Thoracic aorta (tissue), 2 donors: ENCODE measurements at regions not wholly inside any gene's neighbourhood (a gene's known extent, or its start where the extent isn't known, plus 50 kb on each side); places are given as distances from the start of the nearest gene placed in this dataset.

Source experiments
- ATAC-seq: fragments of 150-250 bp; one replicate; pipeline ENCODE4 v1.8.0; 2017; ENCODE audit warnings: low read depth; ENCODE audit not compliant: insufficient number of reproducible peaks, low FRiP score
- DNase-seq: peaks from one replicate; pipeline ENCODE4 v3.0.0-alpha.2; 2020; ENCODE audit warnings: low spot score
- H3K27ac ChIP-seq, 2 donors: fragments of 200-600 bp; sonication (generic); 1 replicate in 1 of 2; 2 replicates in 1 of 2; pipeline ENCODE4 v1.5.1; 2016; ENCODE audit warnings: mild to moderate bottlenecking in 2 of 2, moderate library complexity in 2 of 2
- H3K27me3 ChIP-seq: fragments of 200-600 bp; sonication (generic); replicated peaks from 2 replicates; pipeline ENCODE4 v1.6.0; 2016; ENCODE audit warnings: mild to moderate bottlenecking; ENCODE audit not compliant: insufficient read depth
- H3K36me3 ChIP-seq: fragments of 200-600 bp; sonication (generic); one replicate; pipeline ENCODE4 v1.5.1; 2016
- H3K4me1 ChIP-seq, 2 donors: fragments of 200-600 bp; sonication (generic); 1 replicate in 1 of 2; 2 replicates in 1 of 2; pipeline versions ENCODE4 v1.5.1 to v1.6.0; 2016; ENCODE audit warnings: low read depth in 2 of 2, mild to moderate bottlenecking in 1 of 2; ENCODE audit not compliant: control insufficient read depth in 1 of 2
- H3K4me3 ChIP-seq: fragments of 200-600 bp; sonication (generic); 2 replicates; pipeline ENCODE4 v1.5.1; 2016; ENCODE audit warnings: mild to moderate bottlenecking
- H3K9me3 ChIP-seq: fragments of 200-600 bp; sonication (generic); 2 replicates; pipeline ENCODE4 v1.5.1; 2016
- CTCF ChIP-seq: fragments of 200-600 bp; sonication (generic); IDR thresholded peaks from one replicate; pipeline ENCODE4 v1.5.1; 2019; ENCODE audit warnings: antibody characterized with exemption

GRCh38 chr20:57804470-57805250, 94.8 kb upstream of the PMEPA1 start:
- DNase-seq (no peak), ATAC-seq (no peak)
- Histone ChIP-seq H3K4me3 (no peak overlapping the region), H3K36me3 (no peaks in the 10 kb centered on the region), H3K27ac (no peak overlapping the region), H3K27me3 (no peaks in the 10 kb centered on the region), H3K4me1 (no peaks in the 10 kb centered on the region), H3K9me3 (no peaks in the 10 kb centered on the region)
- no peak for TF ChIP-seq CTCF

GRCh38 chr20:57803508-57804005, 93.7 kb upstream of the PMEPA1 start:
- H3K27me3 ChIP-seq, result no peaks in the 10 kb centered on the region
- DNase-seq, result no peak
- no peak for ATAC-seq
- H3K4me1 ChIP-seq, result no peaks in the 10 kb centered on the region
- no peak overlapping the region for H3K27ac ChIP-seq
- no peak overlapping the region for H3K4me3 ChIP-seq
- no peaks in the 10 kb centered on the region for H3K36me3 ChIP-seq
- H3K9me3 ChIP-seq, result no peaks in the 10 kb centered on the region
- TF ChIP-seq CTCF, result no peak

- DNase-seq, result no peak
- TF ChIP-seq CTCF, result no peak
- Histone ChIP-seq H3K9me3 (no peaks in the 10 kb centered on the region), H3K27ac (no peak overlapping the region), H3K4me1 (no peaks in the 10 kb centered on the region), H3K27me3 (no peaks in the 10 kb centered on the region), H3K4me3 (no peak overlapping the region), H3K36me3 (no peaks in the 10 kb centered on the region)
- no peak for ATAC-seq
These were observed 93.1 kb upstream of the PMEPA1 start for GRCh38 chr20:57802765-57803507.

GRCh38 chr20:57801581-57801980, 91.8 kb upstream of the PMEPA1 start:
- Histone ChIP-seq H3K27me3 (no peaks in the 10 kb centered on the region), H3K4me1 (no peaks in the 10 kb centered on the region), H3K36me3 (no peaks in the 10 kb centered on the region), H3K4me3 (no peak overlapping the region), H3K9me3 (no peaks in the 10 kb centered on the region), H3K27ac (no peak overlapping the region)
- no peak for ATAC-seq
- DNase-seq, result no peak
- TF ChIP-seq CTCF, result no peak

GRCh38 chr20:57800791-57801430, 91.1 kb upstream of the PMEPA1 start:
- Histone ChIP-seq H3K4me3 (no peak overlapping the region), H3K4me1 (no peaks in the 10 kb centered on the region), H3K9me3 (no peaks in the 10 kb centered on the region), H3K36me3 (no peaks in the 10 kb centered on the region), H3K27ac (no peak overlapping the region), H3K27me3 (no peaks in the 10 kb centered on the region)
- ATAC-seq (no peak), DNase-seq (no peak)
- TF ChIP-seq CTCF, result no peak
